ENCODE measurements at regions not wholly inside any gene's neighbourhood (a gene's known extent, or its start where the extent isn't known, plus 50 kb on each side); places are given as distances from the start of the nearest gene placed in this dataset.
"Not testable (repeated sequence)": the region's sequence is repeated elsewhere in the genome, so short reads cannot be mapped to it uniquely, and the experiment has no call there.

DNA sequence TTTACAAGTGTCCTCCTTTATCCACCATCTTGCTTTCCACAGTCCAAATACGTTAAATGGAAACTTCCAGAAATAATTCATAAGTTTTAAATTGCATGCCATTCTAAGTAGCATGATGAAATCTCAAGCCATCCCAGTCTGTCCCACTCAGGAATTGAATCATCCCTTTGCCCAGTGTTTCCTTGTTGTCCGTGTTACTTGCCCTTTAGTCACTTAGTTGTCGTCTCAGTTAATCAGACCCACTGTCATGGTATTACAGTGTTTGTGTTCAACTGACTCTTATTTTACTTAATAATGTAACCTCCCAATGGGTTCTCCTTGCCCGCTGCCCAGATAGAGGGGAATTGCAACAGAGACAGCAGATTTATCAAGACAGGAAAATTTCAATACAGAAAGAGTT is 77.6 kb upstream of the NDN start:
- FAIRE-seq: no peak
- ChIA-PET CTCF (no interaction called here), POLR2A (no interaction called here)
- 9% methylated on average over 4 of the region's 4 CpGs for WGBS (ENCODE audit: missing lambda C conversion rate)
- no peak overlapping the region for H3K27ac ChIP-seq
- no peak for DNase-seq (ENCODE audit: low read depth in 1 of 2, low spot score in 1 of 2)
- TF ChIP-seq, protein P1, sequence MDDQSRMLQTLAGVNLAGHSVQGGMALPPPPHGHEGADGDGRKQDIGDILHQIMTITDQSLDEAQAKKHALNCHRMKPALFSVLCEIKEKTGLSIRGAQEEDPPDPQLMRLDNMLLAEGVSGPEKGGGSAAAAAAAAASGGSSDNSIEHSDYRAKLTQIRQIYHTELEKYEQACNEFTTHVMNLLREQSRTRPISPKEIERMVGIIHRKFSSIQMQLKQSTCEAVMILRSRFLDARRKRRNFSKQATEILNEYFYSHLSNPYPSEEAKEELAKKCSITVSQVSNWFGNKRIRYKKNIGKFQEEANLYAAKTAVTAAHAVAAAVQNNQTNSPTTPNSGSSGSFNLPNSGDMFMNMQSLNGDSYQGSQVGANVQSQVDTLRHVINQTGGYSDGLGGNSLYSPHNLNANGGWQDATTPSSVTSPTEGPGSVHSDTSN (IDR thresholded peaks at IDR 0.05): no peak
- no peak for TF ChIP-seq FOXS1 (CRISPR knock-in tag; IDR thresholded peaks at IDR 0.05)
- TF ChIP-seq HDAC2 (IDR thresholded peaks at IDR 0.05): no peak
- TF ChIP-seq CHD2 (IDR thresholded peaks at IDR 0.05; ENCODE audit: low read length, partially characterized antibody): no peak
- TF ChIP-seq RAD21 (conservative IDR thresholded peaks at IDR 0.05 in 1 of 2, IDR thresholded peaks at IDR 0.05 in 1 of 2): no peak
- TF ChIP-seq EP300 (IDR thresholded peaks at IDR 0.05): no peak
- TF ChIP-seq HEYL (CRISPR knock-in tag; IDR thresholded peaks at IDR 0.05): no peak
- TF ChIP-seq, protein P2, sequence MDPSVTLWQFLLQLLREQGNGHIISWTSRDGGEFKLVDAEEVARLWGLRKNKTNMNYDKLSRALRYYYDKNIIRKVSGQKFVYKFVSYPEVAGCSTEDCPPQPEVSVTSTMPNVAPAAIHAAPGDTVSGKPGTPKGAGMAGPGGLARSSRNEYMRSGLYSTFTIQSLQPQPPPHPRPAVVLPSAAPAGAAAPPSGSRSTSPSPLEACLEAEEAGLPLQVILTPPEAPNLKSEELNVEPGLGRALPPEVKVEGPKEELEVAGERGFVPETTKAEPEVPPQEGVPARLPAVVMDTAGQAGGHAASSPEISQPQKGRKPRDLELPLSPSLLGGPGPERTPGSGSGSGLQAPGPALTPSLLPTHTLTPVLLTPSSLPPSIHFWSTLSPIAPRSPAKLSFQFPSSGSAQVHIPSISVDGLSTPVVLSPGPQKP (IDR thresholded peaks at IDR 0.05; ENCODE audit: low read depth, low read length): no peak
- TF ChIP-seq, protein P3, sequence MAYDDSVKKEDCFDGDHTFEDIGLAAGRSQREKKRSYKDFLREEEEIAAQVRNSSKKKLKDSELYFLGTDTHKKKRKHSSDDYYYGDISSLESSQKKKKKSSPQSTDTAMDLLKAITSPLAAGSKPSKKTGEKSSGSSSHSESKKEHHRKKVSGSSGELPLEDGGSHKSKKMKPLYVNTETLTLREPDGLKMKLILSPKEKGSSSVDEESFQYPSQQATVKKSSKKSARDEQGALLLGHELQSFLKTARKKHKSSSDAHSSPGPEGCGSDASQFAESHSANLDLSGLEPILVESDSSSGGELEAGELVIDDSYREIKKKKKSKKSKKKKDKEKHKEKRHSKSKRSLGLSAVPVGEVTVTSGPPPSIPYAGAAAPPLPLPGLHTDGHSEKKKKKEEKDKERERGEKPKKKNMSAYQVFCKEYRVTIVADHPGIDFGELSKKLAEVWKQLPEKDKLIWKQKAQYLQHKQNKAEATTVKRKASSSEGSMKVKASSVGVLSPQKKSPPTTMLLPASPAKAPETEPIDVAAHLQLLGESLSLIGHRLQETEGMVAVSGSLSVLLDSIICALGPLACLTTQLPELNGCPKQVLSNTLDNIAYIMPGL (CRISPR knock-in tag; IDR thresholded peaks at IDR 0.05; ENCODE audit: borderline replicate concordance): no peak
- no peak overlapping the region for H3K4me2 ChIP-seq
- no peak for ATAC-seq
- no peaks in the 10 kb centered on the region for H3K4me1 ChIP-seq
- H3K9me3 ChIP-seq: peaks cover 8% of the 10 kb centered on the region; the same call in 1 of the 3 replicates
- H3K4me3 ChIP-seq: no peak overlapping the region

DNA sequence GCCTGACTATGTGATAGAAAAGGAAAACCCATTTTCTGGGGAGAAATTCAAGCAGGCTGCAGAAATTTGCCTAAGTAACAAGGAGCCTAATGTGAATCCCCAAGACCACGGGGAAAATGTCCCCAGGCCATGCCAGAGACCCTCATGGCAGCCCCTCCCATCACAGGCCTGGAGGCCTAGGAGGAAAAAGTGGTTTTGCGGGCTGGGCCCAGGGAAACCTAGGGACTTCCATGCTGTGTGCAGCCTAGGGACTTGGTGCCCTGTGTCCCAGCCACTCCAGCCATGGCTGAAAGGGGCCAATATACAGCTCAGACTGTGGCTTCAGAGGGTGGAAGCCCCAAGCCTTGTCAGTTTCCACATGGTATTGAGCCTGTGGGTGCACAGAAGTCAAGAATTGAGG is 79.7 kb upstream of the NDN start:
- H3K4me3 ChIP-seq; POLR2A ChIA-PET; H3K4me2 ChIP-seq; H3K4me1 ChIP-seq; DNase-seq (ENCODE audit: low read depth in 1 of 2, low spot score in 1 of 2); FAIRE-seq; H3K27ac ChIP-seq; ATAC-seq; CTCF ChIA-PET: not testable (repeated sequence)
- 44% methylated on average over 2 of the region's 2 CpGs for WGBS (ENCODE audit: missing lambda C conversion rate)
- TF ChIP-seq ZFP36 (IDR thresholded peaks at IDR 0.05; ENCODE audit: borderline replicate concordance, partially characterized antibody): peak; percentile 10
- H3K9me3 ChIP-seq: peaks cover 13% of the 10 kb centered on the region; the same call in 2 of the 3 replicates

DNA sequence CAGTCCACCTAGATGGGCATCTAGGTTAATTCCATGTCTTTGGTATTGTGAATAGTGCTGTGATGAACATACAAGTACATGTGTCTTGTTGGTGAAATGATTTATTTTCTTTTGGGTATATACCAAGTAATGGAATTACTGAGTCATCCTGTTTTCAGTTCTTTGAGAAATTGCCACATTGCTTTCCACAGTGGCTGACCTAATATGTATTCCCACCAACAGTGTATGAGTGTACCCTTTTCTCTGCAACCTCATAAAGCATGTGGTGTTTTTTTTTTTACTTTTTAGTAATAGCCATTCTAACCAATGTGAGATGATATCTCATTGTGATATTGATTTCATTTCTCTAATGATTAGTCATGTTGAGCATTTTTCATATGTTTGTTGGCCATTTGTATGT is 86.0 kb upstream of the NDN start:
- FAIRE-seq (no peak), DNase-seq (ENCODE audit: low read depth in 1 of 2, low spot score in 1 of 2) (no peak), ATAC-seq (no peak)
- Histone ChIP-seq H3K27ac (no peak overlapping the region), H3K4me3 (no peak overlapping the region), H3K4me1 (no peaks in the 10 kb centered on the region), H3K4me2 (no peak overlapping the region), H3K9me3 (peaks cover 10% of the 10 kb centered on the region; the same call in 2 of the 3 replicates)
- ChIA-PET POLR2A (no interaction called here), CTCF (no interaction called here)
- TF ChIP-seq, protein P1 (IDR thresholded peaks at IDR 0.05): no peak
- TF ChIP-seq, protein P4, sequence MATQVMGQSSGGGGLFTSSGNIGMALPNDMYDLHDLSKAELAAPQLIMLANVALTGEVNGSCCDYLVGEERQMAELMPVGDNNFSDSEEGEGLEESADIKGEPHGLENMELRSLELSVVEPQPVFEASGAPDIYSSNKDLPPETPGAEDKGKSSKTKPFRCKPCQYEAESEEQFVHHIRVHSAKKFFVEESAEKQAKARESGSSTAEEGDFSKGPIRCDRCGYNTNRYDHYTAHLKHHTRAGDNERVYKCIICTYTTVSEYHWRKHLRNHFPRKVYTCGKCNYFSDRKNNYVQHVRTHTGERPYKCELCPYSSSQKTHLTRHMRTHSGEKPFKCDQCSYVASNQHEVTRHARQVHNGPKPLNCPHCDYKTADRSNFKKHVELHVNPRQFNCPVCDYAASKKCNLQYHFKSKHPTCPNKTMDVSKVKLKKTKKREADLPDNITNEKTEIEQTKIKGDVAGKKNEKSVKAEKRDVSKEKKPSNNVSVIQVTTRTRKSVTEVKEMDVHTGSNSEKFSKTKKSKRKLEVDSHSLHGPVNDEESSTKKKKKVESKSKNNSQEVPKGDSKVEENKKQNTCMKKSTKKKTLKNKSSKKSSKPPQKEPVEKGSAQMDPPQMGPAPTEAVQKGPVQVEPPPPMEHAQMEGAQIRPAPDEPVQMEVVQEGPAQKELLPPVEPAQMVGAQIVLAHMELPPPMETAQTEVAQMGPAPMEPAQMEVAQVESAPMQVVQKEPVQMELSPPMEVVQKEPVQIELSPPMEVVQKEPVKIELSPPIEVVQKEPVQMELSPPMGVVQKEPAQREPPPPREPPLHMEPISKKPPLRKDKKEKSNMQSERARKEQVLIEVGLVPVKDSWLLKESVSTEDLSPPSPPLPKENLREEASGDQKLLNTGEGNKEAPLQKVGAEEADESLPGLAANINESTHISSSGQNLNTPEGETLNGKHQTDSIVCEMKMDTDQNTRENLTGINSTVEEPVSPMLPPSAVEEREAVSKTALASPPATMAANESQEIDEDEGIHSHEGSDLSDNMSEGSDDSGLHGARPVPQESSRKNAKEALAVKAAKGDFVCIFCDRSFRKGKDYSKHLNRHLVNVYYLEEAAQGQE (IDR thresholded peaks at IDR 0.05): no peak
- TF ChIP-seq, protein P5, sequence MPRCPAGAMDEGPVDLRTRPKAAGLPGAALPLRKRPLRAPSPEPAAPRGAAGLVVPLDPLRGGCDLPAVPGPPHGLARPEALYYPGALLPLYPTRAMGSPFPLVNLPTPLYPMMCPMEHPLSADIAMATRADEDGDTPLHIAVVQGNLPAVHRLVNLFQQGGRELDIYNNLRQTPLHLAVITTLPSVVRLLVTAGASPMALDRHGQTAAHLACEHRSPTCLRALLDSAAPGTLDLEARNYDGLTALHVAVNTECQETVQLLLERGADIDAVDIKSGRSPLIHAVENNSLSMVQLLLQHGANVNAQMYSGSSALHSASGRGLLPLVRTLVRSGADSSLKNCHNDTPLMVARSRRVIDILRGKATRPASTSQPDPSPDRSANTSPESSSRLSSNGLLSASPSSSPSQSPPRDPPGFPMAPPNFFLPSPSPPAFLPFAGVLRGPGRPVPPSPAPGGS (IDR thresholded peaks at IDR 0.05): no peak
- TF ChIP-seq FOSL2 (IDR thresholded peaks at IDR 0.05): no peak
- TF ChIP-seq FOSL2 (CRISPR knock-in tag; IDR thresholded peaks at IDR 0.05): no peak
- TF ChIP-seq POLR2AphosphoS2 (conservative IDR thresholded peaks at IDR 0.05; ENCODE audit: low read length): no peak
- TF ChIP-seq CEBPB (IDR thresholded peaks at IDR 0.05): no peak
- no peak for TF ChIP-seq TP53 (CRISPR knock-in tag; IDR thresholded peaks at IDR 0.05)
- TF ChIP-seq RNF2 (IDR thresholded peaks at IDR 0.05; ENCODE audit: borderline replicate concordance, low read depth): no peak
- no peak for TF ChIP-seq NPAS2 (CRISPR knock-in tag; IDR thresholded peaks at IDR 0.05; ENCODE audit: borderline replicate concordance)
- TF ChIP-seq, protein P2 (IDR thresholded peaks at IDR 0.05; ENCODE audit: low read depth, low read length): no peak
- TF ChIP-seq, protein P6, sequence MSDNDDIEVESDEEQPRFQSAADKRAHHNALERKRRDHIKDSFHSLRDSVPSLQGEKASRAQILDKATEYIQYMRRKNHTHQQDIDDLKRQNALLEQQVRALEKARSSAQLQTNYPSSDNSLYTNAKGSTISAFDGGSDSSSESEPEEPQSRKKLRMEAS (IDR thresholded peaks at IDR 0.05): no peak
- no peak for TF ChIP-seq TFCP2L1 (CRISPR knock-in tag; IDR thresholded peaks at IDR 0.05)
- no peak for TF ChIP-seq FOSB (CRISPR knock-in tag; IDR thresholded peaks at IDR 0.05)
